ENCODE measurements at regions not wholly inside any gene's neighbourhood (a gene's known extent, or its start where the extent isn't known, plus 50 kb on each side); places are given as distances from the start of the nearest gene placed in this dataset.
"Not testable (repeated sequence)": the region's sequence is repeated elsewhere in the genome, so short reads cannot be mapped to it uniquely, and the experiment has no call there.

- Histone ChIP-seq H3K4me1 (ENCODE audit: insufficient read depth, low read length, poor library complexity, severe bottlenecking) (no peaks in the 10 kb centered on the region), H3K4me3 (ENCODE audit: low read length, poor library complexity, severe bottlenecking) (no peak overlapping the region), H3K36me3 (ENCODE audit: insufficient read depth, low read length) (no peaks in the 10 kb centered on the region), H3K27me3 (ENCODE audit: insufficient read depth, low read length, poor library complexity, severe bottlenecking) (no peaks in the 10 kb centered on the region), H3K79me2 (ENCODE audit: insufficient read depth, low read length) (no peaks in the 10 kb centered on the region), H4K20me1 (ENCODE audit: insufficient read depth, low read length, poor library complexity, severe bottlenecking) (no peaks in the 10 kb centered on the region), H3K9me2 (replicated peaks; ENCODE audit: low read depth, low read length) (no peaks in the 10 kb centered on the region), H3K4me2 (ENCODE audit: low read depth, low read length, poor library complexity, severe bottlenecking) (no peak overlapping the region), H2AFZ (ENCODE audit: low read length) (no peak overlapping the region), H3F3A (ENCODE audit: low read depth) (no peaks in the 10 kb centered on the region), H3K9me3 (ENCODE audit: insufficient read depth, low read depth, low read length) (peaks cover 4% of the 10 kb centered on the region; the same call in 1 of the 2 replicates), H3K9ac (ENCODE audit: low read depth, low read length, poor library complexity, severe bottlenecking) (no peak overlapping the region)
- TF ChIP-seq CTCF (conservative IDR thresholded peaks at IDR 0.05; ENCODE audit: low read length) (no peak), EZH2phosphoT487 (IDR thresholded peaks at IDR 0.05; ENCODE audit: borderline replicate concordance) (no peak)
Observed at GRCh38 chr22:47304854-47305253, 542.4 kb downstream of the TBC1D22A start.

- Histone ChIP-seq H3K9ac (ENCODE audit: low read depth, low read length, poor library complexity, severe bottlenecking) (no peak overlapping the region), H3K9me3 (ENCODE audit: insufficient read depth, low read depth, low read length) (peaks cover 4% of the 10 kb centered on the region; the same call in 1 of the 2 replicates), H3K79me2 (ENCODE audit: insufficient read depth, low read length) (no peaks in the 10 kb centered on the region), H3K4me3 (ENCODE audit: low read length, poor library complexity, severe bottlenecking) (no peak overlapping the region), H3K4me1 (ENCODE audit: insufficient read depth, low read length, poor library complexity, severe bottlenecking) (no peaks in the 10 kb centered on the region), H3K9me2 (replicated peaks; ENCODE audit: low read depth, low read length) (no peaks in the 10 kb centered on the region), H3F3A (ENCODE audit: low read depth) (no peaks in the 10 kb centered on the region), H3K36me3 (ENCODE audit: insufficient read depth, low read length) (no peaks in the 10 kb centered on the region), H4K20me1 (ENCODE audit: insufficient read depth, low read length, poor library complexity, severe bottlenecking) (no peaks in the 10 kb centered on the region), H2AFZ (ENCODE audit: low read length) (no peak overlapping the region), H3K4me2 (ENCODE audit: low read depth, low read length, poor library complexity, severe bottlenecking) (no peak overlapping the region), H3K27me3 (ENCODE audit: insufficient read depth, low read length, poor library complexity, severe bottlenecking) (no peaks in the 10 kb centered on the region)
- no peak for TF ChIP-seq EZH2phosphoT487 (IDR thresholded peaks at IDR 0.05; ENCODE audit: borderline replicate concordance)
- no peak for TF ChIP-seq CTCF (conservative IDR thresholded peaks at IDR 0.05; ENCODE audit: low read length)
Observed at GRCh38 chr22:47304191-47304831, 541.9 kb downstream of the TBC1D22A start.

- no peaks in the 10 kb centered on the region for H3K9me2 ChIP-seq (replicated peaks; ENCODE audit: low read depth, low read length)
- H3K4me3 ChIP-seq (ENCODE audit: low read length, poor library complexity, severe bottlenecking), result no peak overlapping the region
- no peaks in the 10 kb centered on the region for H3K36me3 ChIP-seq (ENCODE audit: insufficient read depth, low read length)
- H4K20me1 ChIP-seq (ENCODE audit: insufficient read depth, low read length, poor library complexity, severe bottlenecking), result no peaks in the 10 kb centered on the region
- H3F3A ChIP-seq (ENCODE audit: low read depth), result no peaks in the 10 kb centered on the region
- no peak overlapping the region for H3K4me2 ChIP-seq (ENCODE audit: low read depth, low read length, poor library complexity, severe bottlenecking)
- no peak overlapping the region for H2AFZ ChIP-seq (ENCODE audit: low read length)
- TF ChIP-seq EZH2phosphoT487 (IDR thresholded peaks at IDR 0.05; ENCODE audit: borderline replicate concordance) (no peak), CTCF (conservative IDR thresholded peaks at IDR 0.05; ENCODE audit: low read length) (no peak)
- no peaks in the 10 kb centered on the region for H3K27me3 ChIP-seq (ENCODE audit: insufficient read depth, low read length, poor library complexity, severe bottlenecking)
- H3K9ac ChIP-seq (ENCODE audit: low read depth, low read length, poor library complexity, severe bottlenecking), result no peak overlapping the region
- peaks cover 4% of the 10 kb centered on the region; the same call in 1 of the 2 replicates for H3K9me3 ChIP-seq (ENCODE audit: insufficient read depth, low read depth, low read length)
- H3K79me2 ChIP-seq (ENCODE audit: insufficient read depth, low read length), result no peaks in the 10 kb centered on the region
- H3K4me1 ChIP-seq (ENCODE audit: insufficient read depth, low read length, poor library complexity, severe bottlenecking), result no peaks in the 10 kb centered on the region
Observed at GRCh38 chr22:47303161-47303890, 540.9 kb downstream of the TBC1D22A start.

GRCh38 chr22:47302587-47302986 lies 540.1 kb downstream of the TBC1D22A start:
- H3K4me1 ChIP-seq (ENCODE audit: insufficient read depth, low read length, poor library complexity, severe bottlenecking); H3K27me3 ChIP-seq (ENCODE audit: insufficient read depth, low read length, poor library complexity, severe bottlenecking); H2AFZ ChIP-seq (ENCODE audit: low read length); H3K9ac ChIP-seq (ENCODE audit: low read depth, low read length, poor library complexity, severe bottlenecking); H3K36me3 ChIP-seq (ENCODE audit: insufficient read depth, low read length); H4K20me1 ChIP-seq (ENCODE audit: insufficient read depth, low read length, poor library complexity, severe bottlenecking); H3K9me2 ChIP-seq (replicated peaks; ENCODE audit: low read depth, low read length); H3K9me3 ChIP-seq (ENCODE audit: insufficient read depth, low read depth, low read length); H3K4me2 ChIP-seq (ENCODE audit: low read depth, low read length, poor library complexity, severe bottlenecking); H3K79me2 ChIP-seq (ENCODE audit: insufficient read depth, low read length); H3K4me3 ChIP-seq (ENCODE audit: low read length, poor library complexity, severe bottlenecking); H3F3A ChIP-seq (ENCODE audit: low read depth): not testable (repeated sequence)
